ENCODE measurements at regions not wholly inside any gene's neighbourhood (a gene's known extent, or its start where the extent isn't known, plus 50 kb on each side); places are given as distances from the start of the nearest gene placed in this dataset.
"Not testable (repeated sequence)": the region's sequence is repeated elsewhere in the genome, so short reads cannot be mapped to it uniquely, and the experiment has no call there.

- not testable (repeated sequence) for DNase-seq (ENCODE audit: low read depth)
Observed at GRCh38 chr4:30869387-30869786, 149.2 kb downstream of the PCDH7 start.

- DNase-seq (ENCODE audit: low read depth), result peak; percentile 7
Observed at GRCh38 chr4:30870513-30870912, 150.3 kb downstream of the PCDH7 start.

GRCh38 chr4:30875658-30876269 lies 155.6 kb downstream of the PCDH7 start:
- DNase-seq (ENCODE audit: low read depth), result peak; percentile 18

- DNase-seq (ENCODE audit: low read depth), result no peak
Observed at GRCh38 chr4:30879855-30880598, 159.9 kb downstream of the PCDH7 start.

GRCh38 chr4:30881985-30882384 lies 161.8 kb downstream of the PCDH7 start:
- DNase-seq (ENCODE audit: low read depth), result no peak

- DNase-seq (ENCODE audit: low read depth), result no peak
Observed at GRCh38 chr4:30882443-30882842, 162.3 kb downstream of the PCDH7 start.

- DNase-seq (ENCODE audit: low read depth), result peak; percentile 8
Observed at GRCh38 chr4:30882995-30883675, 163.0 kb downstream of the PCDH7 start.

- DNase-seq (ENCODE audit: low read depth), result no peak
Observed at GRCh38 chr4:30901461-30902451, 181.6 kb downstream of the PCDH7 start.

GRCh38 chr4:30903502-30904214 lies 183.5 kb downstream of the PCDH7 start:
- no peak for DNase-seq (ENCODE audit: low read depth)

GRCh38 chr4:30904215-30904555 lies 184.0 kb downstream of the PCDH7 start:
- no peak for DNase-seq (ENCODE audit: low read depth)

- no peak for DNase-seq (ENCODE audit: low read depth)
Observed at GRCh38 chr4:30904588-30904987, 184.4 kb downstream of the PCDH7 start.

- no peak for DNase-seq (ENCODE audit: low read depth)
Observed at GRCh38 chr4:30912098-30912714, 192.0 kb downstream of the PCDH7 start.

- no peak for DNase-seq (ENCODE audit: low read depth)
Observed at GRCh38 chr4:30916337-30917274, 196.4 kb downstream of the PCDH7 start.

GRCh38 chr4:30917946-30918345 lies 197.8 kb downstream of the PCDH7 start:
- no peak for DNase-seq (ENCODE audit: low read depth)

GRCh38 chr4:30919458-30919857 lies 199.3 kb downstream of the PCDH7 start:
- no peak for DNase-seq (ENCODE audit: low read depth)

GRCh38 chr4:30920043-30920442 lies 199.9 kb downstream of the PCDH7 start:
- DNase-seq (ENCODE audit: low read depth), result no peak

GRCh38 chr4:30922625-30923024 lies 202.5 kb downstream of the PCDH7 start:
- no peak for DNase-seq (ENCODE audit: low read depth)

GRCh38 chr4:30924495-30924894 lies 204.3 kb downstream of the PCDH7 start:
- no peak for DNase-seq (ENCODE audit: low read depth)

GRCh38 chr4:30929649-30930048 lies 209.5 kb downstream of the PCDH7 start:
- DNase-seq (ENCODE audit: low read depth), result no peak
